G401 (cell line): ENCODE measurements at regions not wholly inside any gene's neighbourhood (a gene's known extent, or its start where the extent isn't known, plus 50 kb on each side); places are given as distances from the start of the nearest gene placed in this dataset.
"Not testable (repeated sequence)": the region's sequence is repeated elsewhere in the genome, so short reads cannot be mapped to it uniquely, and the experiment has no call there.

ENCODE experiments used
- DNase-seq: peaks from one replicate; pipeline ENCODE4 v3.0.0-alpha.2; 2015; ENCODE audit warnings: low spot score
- in situ Hi-C: cut with HindIII; loops from 2 replicates; pipeline ENCODE4 v1.10.0; 2016; ENCODE audit warnings: low sequenced_read_pairs, mixed read lengths

GRCh38 chr10:123357421-123357930, 203.3 kb downstream of the BUB3 start:
- DNase-seq: no peak
- in situ Hi-C loops: no loop called here

- in situ Hi-C loops: no loop called here
Observed at GRCh38 chr10:123359539-123359938, 205.3 kb downstream of the BUB3 start.

GRCh38 chr10:123361832-123362231, 207.6 kb downstream of the BUB3 start:
- in situ Hi-C loops: no loop called here
- DNase-seq: no peak

More at GRCh38 chr10:123359539-123359938, 205.3 kb downstream of the BUB3 start:
- no peak for DNase-seq

- in situ Hi-C loops: no loop called here
- no peak for DNase-seq
Observed at GRCh38 chr10:123367195-123367594, 213.0 kb downstream of the BUB3 start.

GRCh38 chr10:123371626-123372025, 217.4 kb downstream of the BUB3 start:
- DNase-seq, in situ Hi-C loops: not testable (repeated sequence)

GRCh38 chr10:123373591-123373990, 219.4 kb downstream of the BUB3 start:
- no peak for DNase-seq
- in situ Hi-C loops: no loop called here

GRCh38 chr10:123375097-123375496, 220.9 kb downstream of the BUB3 start:
- DNase-seq: no peak
- in situ Hi-C loops: no loop called here

- no peak for DNase-seq
- in situ Hi-C loops: no loop called here
Observed at GRCh38 chr10:123375738-123376137, 221.5 kb downstream of the BUB3 start.

GRCh38 chr10:123377883-123378282, 223.7 kb downstream of the BUB3 start:
- in situ Hi-C loops: no loop called here
- no peak for DNase-seq

GRCh38 chr10:123378302-123378701, 224.1 kb downstream of the BUB3 start:
- in situ Hi-C loops: no loop called here
- DNase-seq: no peak

GRCh38 chr10:123379156-123379555, 225.0 kb downstream of the BUB3 start:
- in situ Hi-C loops: no loop called here
- DNase-seq: no peak

- in situ Hi-C loops: no loop called here
- DNase-seq: no peak
Observed at GRCh38 chr10:123380491-123381085, 226.4 kb downstream of the BUB3 start.

GRCh38 chr10:123381224-123381623, 227.0 kb downstream of the BUB3 start:
- in situ Hi-C loops: no loop called here
- no peak for DNase-seq

GRCh38 chr10:123382491-123382890, 228.3 kb downstream of the BUB3 start:
- in situ Hi-C loops: no loop called here
- no peak for DNase-seq

- in situ Hi-C loops: no loop called here
- no peak for DNase-seq
Observed at GRCh38 chr10:123385508-123386080, 231.4 kb downstream of the BUB3 start.

- in situ Hi-C loops: no loop called here
- no peak for DNase-seq
Observed at GRCh38 chr10:123389520-123389919, 235.3 kb downstream of the BUB3 start.

GRCh38 chr10:123390332-123390731, 236.1 kb downstream of the BUB3 start:
- no peak for DNase-seq
- in situ Hi-C loops: no loop called here

- in situ Hi-C loops: no loop called here
- no peak for DNase-seq
Observed at GRCh38 chr10:123390874-123391273, 236.7 kb downstream of the BUB3 start.

- in situ Hi-C loops: no loop called here
Observed at GRCh38 chr10:123391275-123392028, 237.2 kb downstream of the BUB3 start.

GRCh38 chr10:123392182-123392963, 238.2 kb downstream of the BUB3 start:
- DNase-seq: no peak
- in situ Hi-C loops: no loop called here

More at GRCh38 chr10:123391275-123392028, 237.2 kb downstream of the BUB3 start:
- no peak for DNase-seq
